ENCODE measurements at regions not wholly inside any gene's neighbourhood (a gene's known extent, or its start where the extent isn't known, plus 50 kb on each side); places are given as distances from the start of the nearest gene placed in this dataset.

DNA sequence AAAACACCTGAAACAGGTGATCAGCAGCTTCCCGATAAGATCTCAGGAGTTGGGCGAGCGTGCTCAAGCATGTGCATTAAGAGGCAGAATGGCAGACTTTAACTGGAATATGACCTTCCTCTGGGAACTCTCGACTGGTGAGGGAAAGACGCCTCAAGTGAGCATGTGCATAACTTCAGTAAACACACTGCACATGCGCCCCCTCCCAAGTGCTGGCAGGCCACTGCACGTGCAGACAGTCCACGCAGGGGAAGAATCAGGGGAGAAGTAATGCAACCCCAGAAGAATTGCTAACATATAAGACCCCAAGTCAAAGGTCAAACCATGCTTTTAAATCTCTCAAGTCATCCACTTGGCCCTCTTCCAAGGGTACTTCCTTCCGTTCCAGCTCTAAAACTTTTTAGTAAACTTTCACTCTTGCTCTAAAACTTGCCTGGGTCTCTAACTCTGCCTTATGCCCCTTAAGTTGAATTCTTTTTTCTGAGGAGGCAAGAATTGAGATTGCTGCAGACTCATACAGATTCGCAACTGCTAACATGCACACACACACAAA lies 541.0 kb downstream of the TNS3 start:
- DNase-seq, result peak; percentile 31

GRCh38 chr7:47039904-47040303 lies 542.0 kb downstream of the TNS3 start:
- DNase-seq, result no peak

DNA sequence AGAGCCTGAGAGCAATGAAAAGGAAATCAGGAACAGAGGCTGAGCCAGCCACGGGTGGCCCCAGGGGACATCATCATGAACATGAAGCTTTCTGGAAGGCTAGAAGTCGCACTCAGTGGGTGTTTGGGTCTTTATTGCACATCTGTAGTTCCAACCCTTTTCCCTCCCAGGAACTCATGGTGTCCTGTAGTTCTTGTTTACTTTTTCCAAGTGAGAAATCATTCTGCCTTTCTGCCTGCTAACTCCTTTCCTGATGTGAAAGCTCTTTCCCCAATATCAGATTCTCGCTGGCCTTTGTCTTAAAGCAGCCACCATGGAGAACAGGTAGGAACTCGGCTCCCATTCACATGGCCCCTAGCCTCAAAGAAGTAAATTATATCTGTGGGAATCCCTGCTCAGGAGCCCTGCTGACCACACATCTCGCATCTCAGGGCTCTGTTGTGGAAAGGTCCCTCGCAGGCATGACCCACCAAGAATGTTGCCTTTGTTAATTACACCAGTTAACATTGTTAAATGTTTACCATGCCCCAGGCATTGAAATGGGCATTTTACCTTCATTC lies 542.7 kb downstream of the TNS3 start:
- no peak for DNase-seq

DNA sequence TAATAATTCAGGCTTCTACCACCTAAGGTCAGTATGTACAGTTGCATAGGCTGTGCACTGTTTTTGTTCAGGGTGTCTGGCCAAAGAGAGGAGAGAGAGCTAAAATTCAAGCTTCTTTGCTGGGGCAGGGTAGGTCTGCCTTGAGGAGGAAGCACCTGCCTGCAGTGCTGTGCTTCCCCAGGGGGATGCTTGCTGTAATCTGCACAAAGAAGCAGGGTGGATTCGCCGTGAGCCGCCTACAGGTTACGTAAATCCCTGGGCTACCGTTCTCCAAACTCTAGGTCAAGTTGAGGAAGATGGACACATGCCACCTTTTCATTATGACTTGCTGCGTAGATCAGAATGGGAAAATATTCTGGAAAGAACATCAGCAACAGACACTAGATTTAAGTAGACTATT lies 543.3 kb downstream of the TNS3 start:
- no peak for DNase-seq

GRCh38 chr7:47037607-47038006 lies 544.3 kb downstream of the TNS3 start:
- DNase-seq, result no peak

DNA sequence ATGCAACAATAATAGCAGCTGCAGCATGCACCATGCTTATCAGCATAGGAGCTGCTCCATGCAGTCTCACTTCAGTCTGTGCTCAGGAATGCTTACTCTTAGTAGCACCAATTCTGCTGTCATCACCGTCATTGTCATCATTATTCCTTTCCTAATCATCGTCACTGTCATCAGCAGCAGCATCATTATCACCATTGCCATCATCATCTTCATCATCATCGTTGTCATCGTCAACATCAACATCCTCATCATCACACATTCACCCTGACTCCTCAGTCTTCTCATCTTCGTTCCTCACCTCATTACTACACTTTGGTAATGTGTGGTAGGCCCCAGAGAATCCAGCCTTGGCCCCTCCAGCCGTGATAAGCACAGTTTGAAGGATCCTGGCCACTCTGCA lies 545.0 kb downstream of the TNS3 start:
- DNase-seq, result no peak

- no peak for DNase-seq
These were observed 546.4 kb downstream of the TNS3 start for GRCh38 chr7:47035522-47035921.

GRCh38 chr7:47034180-47034579 lies 547.7 kb downstream of the TNS3 start:
- DNase-seq, result no peak

DNA sequence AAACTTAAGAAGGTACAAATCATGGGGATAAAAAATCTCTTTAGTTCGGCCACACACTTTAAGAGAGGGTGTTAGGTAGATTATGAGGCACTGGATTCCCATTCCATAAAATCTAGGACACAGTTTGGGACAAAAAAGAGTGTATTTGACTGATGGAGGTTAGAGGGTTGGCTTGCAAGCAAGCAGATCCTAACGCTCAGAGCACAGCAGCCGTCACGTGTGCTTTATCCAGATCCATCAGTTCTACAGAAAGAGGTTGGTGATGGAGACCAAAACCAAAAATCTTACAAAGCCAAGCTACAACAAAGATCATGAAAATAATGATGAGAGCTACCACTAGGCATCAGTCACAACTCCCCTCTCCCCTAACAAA lies 549.4 kb downstream of the TNS3 start:
- no peak for DNase-seq

- no peak for DNase-seq
These were observed 550.0 kb downstream of the TNS3 start for GRCh38 chr7:47031786-47032535.

GRCh38 chr7:47028284-47028683 lies 553.6 kb downstream of the TNS3 start:
- no peak for DNase-seq

DNA sequence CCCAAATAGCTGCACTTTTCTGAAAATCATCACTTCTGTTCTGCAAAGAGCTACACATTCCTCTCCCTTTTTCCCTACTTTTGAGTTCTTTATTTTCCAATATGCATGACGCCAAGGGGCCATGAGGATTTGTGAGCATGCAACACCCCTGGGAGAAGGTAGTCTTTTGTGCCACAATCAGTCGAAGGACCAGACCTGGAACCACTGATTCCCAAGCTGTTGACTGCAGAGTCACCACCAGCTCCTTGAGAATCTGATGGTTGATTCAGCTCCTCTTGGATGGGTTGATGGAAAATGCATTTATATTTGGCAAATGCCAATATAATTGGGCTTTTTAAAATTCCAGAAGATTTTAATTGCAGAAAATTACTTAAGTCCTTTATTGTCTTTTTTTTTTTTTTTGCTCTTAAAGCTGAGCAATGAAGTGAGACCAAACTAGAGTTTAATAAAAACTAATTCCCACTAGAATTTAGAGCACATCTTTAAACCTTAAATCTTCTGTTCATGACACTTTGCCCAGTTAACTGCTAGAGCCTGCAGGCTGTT lies 554.1 kb downstream of the TNS3 start:
- DNase-seq, result no peak

DNA sequence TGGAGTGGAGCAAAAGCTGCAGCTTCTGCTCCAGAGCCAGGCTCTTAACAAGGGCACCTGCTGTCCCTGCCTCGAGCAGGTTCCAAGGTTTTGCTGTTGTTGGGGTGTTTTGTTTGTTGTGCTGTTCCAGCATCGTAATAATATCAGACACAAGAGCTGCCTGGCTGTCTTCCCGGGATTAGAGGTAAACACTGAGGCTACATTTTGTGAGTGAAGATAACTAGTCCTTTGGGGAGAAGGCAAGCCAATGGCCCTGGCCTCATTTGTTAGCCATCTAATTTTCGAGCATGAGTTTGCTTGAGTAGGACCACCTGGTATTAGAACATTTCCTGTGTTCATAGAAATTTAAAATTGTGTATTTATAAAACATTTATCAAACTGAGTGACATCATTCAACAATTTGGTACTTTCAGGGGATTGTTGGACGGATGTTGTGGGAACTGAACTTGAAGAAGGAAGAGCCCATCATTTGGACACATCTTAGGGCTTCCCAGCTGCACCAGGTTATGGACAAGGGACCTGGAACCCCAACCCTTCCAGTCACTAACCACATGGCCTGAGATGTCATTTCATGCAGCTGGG lies 555.0 kb downstream of the TNS3 start:
- no peak for DNase-seq

GRCh38 chr7:47024991-47025390 lies 556.9 kb downstream of the TNS3 start:
- no peak for DNase-seq

DNA sequence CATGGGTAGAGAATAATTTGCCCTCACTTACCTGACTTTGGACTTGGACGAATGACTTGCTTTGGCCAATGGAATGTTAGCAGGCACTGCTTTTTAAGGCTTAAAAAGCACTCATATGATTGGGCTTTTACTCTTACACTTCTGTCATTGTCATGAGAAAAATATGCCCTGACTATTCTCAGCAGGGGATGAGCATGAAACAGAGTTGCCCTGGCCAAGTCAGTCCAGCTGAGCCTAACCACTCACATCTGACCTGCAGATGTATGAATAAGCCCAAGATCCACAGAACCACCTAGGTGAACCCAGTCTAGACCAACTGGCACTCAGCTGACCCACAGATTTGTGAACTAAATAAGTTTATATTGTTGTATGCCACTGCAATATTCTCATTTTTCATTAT lies 573.5 kb downstream of the TNS3 start:
- no peak for DNase-seq

- no peak for DNase-seq
These were observed 574.4 kb downstream of the TNS3 start for GRCh38 chr7:47007471-47007870.

- DNase-seq, result no peak
These were observed 581.4 kb downstream of the TNS3 start for GRCh38 chr7:47000561-47000960.

DNA sequence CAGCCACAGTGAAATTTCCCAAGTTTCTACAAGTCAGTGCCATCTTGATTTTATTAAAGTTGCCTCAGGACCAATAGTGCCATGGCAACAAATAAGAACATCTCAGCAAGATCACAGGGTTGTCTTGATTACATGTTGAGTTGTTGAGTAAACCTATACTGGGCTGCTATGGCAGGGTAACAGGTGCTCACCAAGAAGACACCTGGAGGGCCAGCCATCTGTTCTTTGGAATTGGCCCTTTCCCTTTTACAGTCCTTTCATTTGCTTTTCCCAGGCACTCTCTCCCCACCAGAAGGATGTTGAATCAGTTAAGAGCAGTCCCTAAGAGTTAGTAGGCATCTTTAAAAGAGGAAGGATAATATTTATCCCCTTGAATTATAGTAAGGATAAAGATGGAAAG lies 582.0 kb downstream of the TNS3 start:
- DNase-seq, result no peak

DNA sequence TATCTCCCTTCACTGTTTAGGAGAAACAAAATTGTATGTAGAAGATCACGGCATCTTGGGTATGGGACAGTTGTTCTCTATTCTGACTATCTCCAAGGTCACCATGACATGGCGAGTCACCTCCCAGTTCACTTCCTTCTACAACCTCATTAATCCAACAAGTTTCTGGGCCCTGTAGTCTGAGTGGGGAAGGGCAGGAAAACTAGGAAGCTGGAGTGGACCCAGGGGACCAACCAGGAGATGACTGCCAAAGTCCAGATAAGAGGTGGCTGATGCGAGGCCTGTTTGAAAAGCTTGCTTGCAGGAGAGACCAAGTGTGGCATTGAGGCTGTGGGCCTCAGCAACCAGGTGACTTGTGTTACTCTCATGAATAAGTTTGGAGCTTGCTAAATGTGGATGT lies 584.9 kb downstream of the TNS3 start:
- no peak for DNase-seq

DNA sequence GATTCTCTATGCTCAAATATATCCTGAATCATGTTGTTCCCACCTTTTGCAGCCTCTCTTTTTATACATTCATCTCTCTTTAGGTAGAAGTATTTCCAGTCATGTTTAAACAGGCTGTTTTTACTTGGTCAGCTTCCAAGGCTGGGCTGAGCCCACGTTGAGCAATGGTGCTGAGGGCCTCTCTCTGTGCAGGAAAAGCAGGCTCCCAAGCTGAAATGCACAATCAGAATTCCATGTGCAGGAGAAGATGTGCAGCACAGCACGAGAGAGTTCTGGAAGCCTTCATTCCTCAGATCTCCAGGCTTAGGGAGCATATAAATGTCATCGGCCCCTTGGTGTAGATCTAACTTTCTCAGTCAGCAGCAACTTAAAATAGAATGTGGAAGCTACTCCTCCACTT lies 588.5 kb downstream of the TNS3 start:
- DNase-seq, result no peak

GRCh38 chr7:46990761-46991160 lies 591.1 kb downstream of the TNS3 start:
- DNase-seq, result no peak

- DNase-seq, result no peak
These were observed 592.7 kb downstream of the TNS3 start for GRCh38 chr7:46989247-46989646.

- DNase-seq, result no peak
These were observed 599.0 kb downstream of the TNS3 start for GRCh38 chr7:46982928-46983327.

- DNase-seq, result no peak
These were observed 602.5 kb downstream of the TNS3 start for GRCh38 chr7:46979439-46979838.
